GM19397 (cell line): ENCODE measurements at regions not wholly inside any gene's neighbourhood (a gene's known extent, or its start where the extent isn't known, plus 50 kb on each side); places are given as distances from the start of the nearest gene placed in this dataset.

ENCODE experiments used
- ATAC-seq: cut with Tn5 transposase; IDR thresholded peaks from one replicate; pipeline ENCODE4 v1.9.1; 2021; ENCODE audit warnings: mild to moderate bottlenecking, moderate library complexity; ENCODE audit not compliant: unreplicated experiment

- ATAC-seq = no peak
Observed at GRCh38 chr18:5091741-5092140, 105.3 kb downstream of the AKAIN1 start.

GRCh38 chr18:5075297-5075696 is 121.8 kb downstream of the AKAIN1 start:
- no peak for ATAC-seq

GRCh38 chr18:5073026-5073944 is 123.8 kb downstream of the AKAIN1 start:
- no peak for ATAC-seq

GRCh38 chr18:5068851-5069250 is 128.2 kb downstream of the AKAIN1 start:
- ATAC-seq = no peak

- ATAC-seq = no peak
Observed at GRCh38 chr18:5066380-5066977, 130.6 kb downstream of the AKAIN1 start.

GRCh38 chr18:5065615-5066014 is 131.4 kb downstream of the AKAIN1 start:
- ATAC-seq = no peak

- no peak for ATAC-seq
Observed at GRCh38 chr18:5064841-5065370, 132.2 kb downstream of the AKAIN1 start.

GRCh38 chr18:5061785-5062184 is 135.3 kb downstream of the AKAIN1 start:
- no peak for ATAC-seq

GRCh38 chr18:5060543-5060942 is 136.5 kb downstream of the AKAIN1 start:
- ATAC-seq = no peak

- ATAC-seq = no peak
Observed at GRCh38 chr18:5059696-5060032, 137.4 kb downstream of the AKAIN1 start.

GRCh38 chr18:5058768-5059695 is 138.0 kb downstream of the AKAIN1 start:
- ATAC-seq = no peak

GRCh38 chr18:5057386-5058348 is 139.4 kb downstream of the AKAIN1 start:
- peak; percentile 52 for ATAC-seq

GRCh38 chr18:5052491-5052890 is 144.6 kb downstream of the AKAIN1 start:
- no peak for ATAC-seq

GRCh38 chr18:5051207-5051606 is 145.8 kb downstream of the AKAIN1 start:
- no peak for ATAC-seq

GRCh38 chr18:5049124-5049523 is 147.9 kb downstream of the AKAIN1 start:
- ATAC-seq = no peak

- ATAC-seq = no peak
Observed at GRCh38 chr18:5040476-5040875, 156.6 kb downstream of the AKAIN1 start.

GRCh38 chr18:5036523-5036922 is 160.5 kb downstream of the AKAIN1 start:
- ATAC-seq = no peak

- no peak for ATAC-seq
Observed at GRCh38 chr18:5031216-5031615, 165.8 kb downstream of the AKAIN1 start.

- no peak for ATAC-seq
Observed at GRCh38 chr18:5030636-5031035, 166.4 kb downstream of the AKAIN1 start.

- no peak for ATAC-seq
Observed at GRCh38 chr18:5029592-5029991, 167.5 kb downstream of the AKAIN1 start.
